ENCODE measurements at regions not wholly inside any gene's neighbourhood (a gene's known extent, or its start where the extent isn't known, plus 50 kb on each side); places are given as distances from the start of the nearest gene placed in this dataset.

DNA sequence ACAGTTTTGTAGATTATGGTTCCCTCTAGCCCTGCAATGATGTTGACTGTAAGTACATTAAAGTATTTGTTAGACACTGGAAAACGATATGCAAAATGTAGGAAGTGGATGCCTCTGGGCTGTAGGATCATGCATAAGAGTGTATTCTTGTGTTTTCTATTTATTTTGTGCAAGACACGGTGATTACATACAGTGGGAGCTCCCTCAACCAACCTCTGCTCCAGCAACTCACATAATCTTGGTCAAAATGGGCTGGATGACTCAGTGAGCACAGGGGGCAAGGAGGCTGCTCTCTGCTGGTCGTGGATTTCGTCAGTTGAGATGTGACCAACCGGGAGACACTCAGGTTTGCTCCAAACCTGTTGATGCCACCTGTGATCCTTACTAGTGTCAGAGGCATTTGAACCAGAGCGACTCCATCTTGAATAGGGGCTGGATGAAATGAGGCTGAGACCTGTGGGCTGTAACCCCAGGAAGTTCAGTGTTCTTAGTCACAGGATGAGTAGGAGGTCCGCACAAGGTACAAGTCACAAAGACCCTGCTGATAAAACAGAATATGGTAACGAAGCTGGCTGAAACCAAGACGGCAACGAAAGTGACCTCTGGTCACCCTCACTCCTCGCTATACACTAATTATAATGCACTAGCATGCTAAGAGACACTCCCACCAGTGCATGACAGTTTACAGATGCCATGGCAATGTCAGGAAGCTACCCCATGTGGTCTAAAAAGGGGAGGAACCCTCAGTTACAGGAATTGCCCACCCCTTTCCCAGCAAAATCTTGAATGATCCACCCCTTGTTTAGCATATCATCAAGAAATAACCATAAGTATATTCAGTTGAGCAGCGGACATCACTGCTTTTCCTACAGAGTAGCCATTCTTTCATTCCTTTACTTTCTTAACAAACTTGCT, 56.4 kb upstream of the FAM20C start:
- Histone ChIP-seq H3K9me3 (ENCODE audit: control insufficient read depth in 2 of 2, low read length in 2 of 2) (no peaks in the 10 kb centered on the region), H3K36me3 (ENCODE audit: control insufficient read depth, insufficient read depth, low read length) (no peaks in the 10 kb centered on the region), H3K4me3 (ENCODE audit: low read depth, low read length) (no peak overlapping the region), H3K4me1 (ENCODE audit: control insufficient read depth, insufficient read depth, low read length, poor library complexity, severe bottlenecking) (no peaks in the 10 kb centered on the region), H3K27ac (ENCODE audit: insufficient read depth, low read length, poor library complexity, severe bottlenecking) (no peak overlapping the region), H3K27me3 (ENCODE audit: control insufficient read depth, insufficient read depth, low read length) (no peaks in the 10 kb centered on the region)
- H3K9me3 Mint-ChIP-seq: no peaks in the 10 kb centered on the region
- no peak overlapping the region for H3K27ac Mint-ChIP-seq
- no peak for ATAC-seq (ENCODE audit: low read depth in 2 of 2)
- H3K36me3 Mint-ChIP-seq: no peaks in the 10 kb centered on the region
- H3K4me1 Mint-ChIP-seq: peaks cover 0 to 2% (median 0%) of the 10 kb centered on the region in 4 donors
- DNase-seq: no peak
- H3K27me3 Mint-ChIP-seq: peaks cover 4% of the 10 kb centered on the region
- no peak overlapping the region for H3K4me3 Mint-ChIP-seq

DNA sequence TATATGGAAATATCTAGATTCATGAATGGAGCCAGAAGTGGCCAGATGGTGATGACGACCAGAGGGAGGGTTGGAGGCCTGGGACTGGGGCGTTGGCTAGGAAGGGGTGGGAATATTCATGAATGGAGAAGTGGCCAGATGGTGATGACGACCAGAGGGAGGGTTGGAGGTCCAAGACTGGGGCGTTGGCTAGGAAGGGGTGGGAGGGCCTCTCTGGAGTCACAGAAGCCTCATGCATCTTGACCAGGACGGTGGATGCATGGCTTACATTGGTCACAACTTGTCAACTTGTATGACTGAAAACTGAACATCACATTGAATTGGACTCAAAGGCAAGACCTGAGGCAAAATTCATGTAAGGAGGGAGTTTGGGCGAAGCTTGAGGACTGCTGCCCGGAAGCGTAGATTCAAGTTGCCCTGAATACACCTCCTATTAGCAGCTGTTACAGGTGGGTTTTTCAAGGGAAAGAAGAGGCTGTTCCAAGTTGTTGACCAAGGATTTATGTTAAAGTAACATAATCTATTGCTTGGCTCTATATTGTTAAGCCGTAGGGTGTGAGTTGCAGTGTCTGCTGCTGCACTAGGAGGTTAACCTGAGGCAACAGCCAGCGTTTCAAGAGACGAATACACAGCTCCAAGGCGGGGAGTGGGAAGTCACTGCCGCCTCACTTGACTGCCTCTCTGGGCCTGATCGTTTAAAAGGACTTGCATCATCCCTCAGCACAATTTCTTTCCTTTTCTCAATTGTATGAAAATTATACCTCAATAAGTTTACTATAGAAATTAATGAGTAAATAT, 55.1 kb upstream of the FAM20C start:
- no peak for ATAC-seq (ENCODE audit: low read depth in 2 of 2)
- no peaks in the 10 kb centered on the region for H3K36me3 ChIP-seq (ENCODE audit: control insufficient read depth, insufficient read depth, low read length)
- Mint-ChIP-seq H3K9me3 (no peaks in the 10 kb centered on the region), H3K27ac (no peak overlapping the region), H3K4me3 (no peak overlapping the region), H3K36me3 (no peaks in the 10 kb centered on the region), H3K4me1 (peaks cover 0 to 2% (median 0%) of the 10 kb centered on the region in 4 donors), H3K27me3 (peaks cover 4% of the 10 kb centered on the region)
- H3K4me1 ChIP-seq (ENCODE audit: control insufficient read depth, insufficient read depth, low read length, poor library complexity, severe bottlenecking): no peaks in the 10 kb centered on the region
- no peak overlapping the region for H3K27ac ChIP-seq (ENCODE audit: insufficient read depth, low read length, poor library complexity, severe bottlenecking)
- H3K9me3 ChIP-seq (ENCODE audit: control insufficient read depth in 2 of 2, low read length in 2 of 2): no peaks in the 10 kb centered on the region
- no peak overlapping the region for H3K4me3 ChIP-seq (ENCODE audit: low read depth, low read length)
- DNase-seq: no peak
- no peaks in the 10 kb centered on the region for H3K27me3 ChIP-seq (ENCODE audit: control insufficient read depth, insufficient read depth, low read length)

DNA sequence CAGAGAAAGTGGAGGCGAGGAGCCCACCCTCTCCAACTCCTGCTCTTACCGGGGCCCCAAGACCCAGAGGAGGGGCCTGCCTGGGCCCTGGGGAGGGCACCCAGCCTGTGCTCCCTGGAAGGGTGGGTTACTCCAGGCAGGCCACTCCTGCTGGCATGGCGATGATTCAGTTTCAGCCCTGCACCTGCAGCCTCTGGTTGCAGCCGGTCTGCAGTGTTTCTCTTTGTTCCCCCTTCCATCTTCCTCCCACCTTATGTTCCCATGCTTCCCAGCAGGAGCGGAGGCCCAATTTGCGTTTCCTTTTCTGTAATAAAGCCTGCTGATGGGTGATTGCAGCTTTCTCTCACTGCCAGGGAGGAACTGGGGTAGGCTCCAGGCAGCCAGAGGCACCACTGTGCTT, 53.2 kb upstream of the FAM20C start:
- Mint-ChIP-seq H3K27me3 (peaks cover 4% of the 10 kb centered on the region), H3K27ac (no peak overlapping the region)

DNA sequence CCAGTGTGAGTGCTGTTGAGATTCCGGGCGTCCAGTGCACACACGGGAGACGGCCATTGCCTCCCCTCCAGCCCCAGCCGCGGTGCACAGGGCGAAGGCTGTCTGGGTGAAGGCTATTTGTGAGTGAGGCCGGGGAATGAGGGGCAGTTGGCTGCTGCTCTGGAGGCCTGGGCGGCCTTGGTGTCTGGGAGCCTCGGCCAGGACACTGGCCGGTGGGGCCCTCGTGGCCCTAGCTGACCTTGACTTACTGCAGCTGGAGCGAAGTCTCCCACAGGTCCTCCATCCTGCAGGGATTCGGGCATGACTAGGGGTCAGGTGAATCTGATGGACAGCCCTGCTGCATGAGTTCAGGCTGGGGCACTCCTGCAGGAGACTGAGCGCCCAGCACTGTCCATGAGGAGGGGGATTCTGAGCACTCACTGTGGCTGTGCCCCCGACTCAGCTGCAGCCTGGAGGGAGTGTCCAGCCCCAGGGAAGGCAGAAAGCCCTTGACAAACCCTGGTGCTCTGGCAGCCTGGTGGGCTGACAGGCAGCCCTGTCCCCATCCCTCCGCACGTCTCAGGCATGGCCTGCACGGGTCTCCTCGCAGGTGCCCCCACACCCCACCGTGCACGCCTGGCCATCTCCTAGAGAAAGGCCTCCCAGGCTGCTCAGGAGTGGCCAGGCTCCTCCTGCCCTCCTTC, 52.7 kb upstream of the FAM20C start:
- Mint-ChIP-seq H3K4me1 (peaks cover 0 to 2% (median 0%) of the 10 kb centered on the region in 4 donors), H3K27ac (no peak overlapping the region), H3K4me3 (no peak overlapping the region), H3K9me3 (no peaks in the 10 kb centered on the region), H3K36me3 (no peaks in the 10 kb centered on the region), H3K27me3 (peaks cover 4% of the 10 kb centered on the region)
- no peak overlapping the region for H3K27ac ChIP-seq (ENCODE audit: insufficient read depth, low read length, poor library complexity, severe bottlenecking)
- H3K4me3 ChIP-seq (ENCODE audit: low read depth, low read length): no peak overlapping the region
- no peaks in the 10 kb centered on the region for H3K27me3 ChIP-seq (ENCODE audit: control insufficient read depth, insufficient read depth, low read length)
- no peaks in the 10 kb centered on the region for H3K4me1 ChIP-seq (ENCODE audit: control insufficient read depth, insufficient read depth, low read length, poor library complexity, severe bottlenecking)
- DNase-seq (no peak), ATAC-seq (ENCODE audit: low read depth in 2 of 2) (no peak)
- H3K9me3 ChIP-seq (ENCODE audit: control insufficient read depth in 2 of 2, low read length in 2 of 2): no peaks in the 10 kb centered on the region
- no peaks in the 10 kb centered on the region for H3K36me3 ChIP-seq (ENCODE audit: control insufficient read depth, insufficient read depth, low read length)

More for the DNA sequence above, 53.2 kb upstream of the FAM20C start:
- H3K36me3 Mint-ChIP-seq: no peaks in the 10 kb centered on the region
- no peaks in the 10 kb centered on the region for H3K27me3 ChIP-seq (ENCODE audit: control insufficient read depth, insufficient read depth, low read length)
- H3K4me3 Mint-ChIP-seq: no peak overlapping the region
- ATAC-seq (ENCODE audit: low read depth in 2 of 2) (no peak), DNase-seq (no peak)
- H3K9me3 Mint-ChIP-seq: no peaks in the 10 kb centered on the region
- no peaks in the 10 kb centered on the region for H3K4me1 ChIP-seq (ENCODE audit: control insufficient read depth, insufficient read depth, low read length, poor library complexity, severe bottlenecking)
- H3K36me3 ChIP-seq (ENCODE audit: control insufficient read depth, insufficient read depth, low read length): no peaks in the 10 kb centered on the region
- H3K9me3 ChIP-seq (ENCODE audit: control insufficient read depth in 2 of 2, low read length in 2 of 2): no peaks in the 10 kb centered on the region
- no peak overlapping the region for H3K4me3 ChIP-seq (ENCODE audit: low read depth, low read length)
- peaks cover 0 to 2% (median 0%) of the 10 kb centered on the region in 4 donors for H3K4me1 Mint-ChIP-seq
- H3K27ac ChIP-seq (ENCODE audit: insufficient read depth, low read length, poor library complexity, severe bottlenecking): no peak overlapping the region

DNA sequence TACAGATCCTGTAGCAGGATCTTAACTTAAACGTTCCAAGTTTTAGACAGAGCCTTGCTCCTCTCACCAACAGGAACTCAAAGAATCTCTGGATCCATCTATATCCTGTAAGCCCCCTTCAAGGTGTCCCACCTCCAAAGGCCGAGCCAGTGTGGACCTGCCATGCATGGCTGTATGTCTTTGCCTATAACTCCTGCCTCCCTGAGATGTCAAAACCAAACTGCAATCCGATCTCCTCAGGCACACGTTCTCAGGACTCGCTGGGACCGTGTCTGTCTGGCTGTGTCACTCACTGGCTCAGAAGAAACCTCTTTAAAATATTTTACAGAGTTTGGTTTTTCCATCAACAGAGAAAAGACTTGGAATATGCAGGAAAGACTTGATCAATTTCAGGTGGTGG, 51.4 kb upstream of the FAM20C start:
- Mint-ChIP-seq H3K27ac (no peak overlapping the region), H3K36me3 (no peaks in the 10 kb centered on the region), H3K27me3 (peaks cover 7% of the 10 kb centered on the region), H3K4me3 (no peak overlapping the region), H3K9me3 (no peaks in the 10 kb centered on the region), H3K4me1 (peaks cover 0 to 2% (median 0%) of the 10 kb centered on the region in 4 donors)
- DNase-seq (no peak), ATAC-seq (ENCODE audit: low read depth in 2 of 2) (no peak)
- H3K27me3 ChIP-seq (ENCODE audit: control insufficient read depth, insufficient read depth, low read length): no peaks in the 10 kb centered on the region
- no peaks in the 10 kb centered on the region for H3K9me3 ChIP-seq (ENCODE audit: control insufficient read depth in 2 of 2, low read length in 2 of 2)
- no peak overlapping the region for H3K27ac ChIP-seq (ENCODE audit: insufficient read depth, low read length, poor library complexity, severe bottlenecking)
- no peak overlapping the region for H3K4me3 ChIP-seq (ENCODE audit: low read depth, low read length)
- no peaks in the 10 kb centered on the region for H3K4me1 ChIP-seq (ENCODE audit: control insufficient read depth, insufficient read depth, low read length, poor library complexity, severe bottlenecking)
- no peaks in the 10 kb centered on the region for H3K36me3 ChIP-seq (ENCODE audit: control insufficient read depth, insufficient read depth, low read length)

DNA sequence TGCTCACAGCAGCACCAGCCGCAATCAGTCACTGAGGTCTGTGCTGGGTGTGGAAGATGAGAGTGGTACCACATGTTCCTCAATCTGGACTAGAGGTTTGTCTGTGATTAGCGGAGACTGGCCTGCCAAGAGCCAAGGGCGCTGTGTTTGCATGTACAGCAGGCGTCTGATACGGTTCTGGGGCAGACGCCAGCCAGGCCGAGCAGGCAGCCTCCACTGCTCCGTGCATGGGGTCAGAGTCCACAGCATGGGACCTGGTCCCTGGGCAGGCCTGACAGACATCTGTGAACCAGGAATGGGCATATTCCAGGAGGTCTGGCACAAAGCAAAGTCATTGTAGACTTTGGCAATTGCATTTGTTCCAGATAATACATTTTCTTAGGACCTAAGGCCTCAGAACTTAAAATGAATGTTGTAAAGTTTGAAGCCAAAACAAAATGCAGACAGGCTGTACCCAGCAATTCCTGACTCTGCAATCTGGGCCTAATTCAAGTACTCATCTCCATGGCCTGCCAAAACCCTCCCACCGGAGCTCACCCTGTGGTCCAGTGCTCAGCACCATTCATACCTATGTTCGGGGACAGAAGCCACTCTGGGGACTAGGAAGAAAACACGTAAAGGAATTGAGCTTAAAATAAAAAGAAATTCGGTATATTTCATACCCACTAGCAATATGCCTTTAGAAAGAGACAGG, 50.0 kb upstream of the FAM20C start:
- Histone ChIP-seq H3K9me3 (ENCODE audit: control insufficient read depth in 2 of 2, low read length in 2 of 2) (no peaks in the 10 kb centered on the region), H3K4me3 (ENCODE audit: low read depth, low read length) (no peak overlapping the region), H3K36me3 (ENCODE audit: control insufficient read depth, insufficient read depth, low read length) (no peaks in the 10 kb centered on the region), H3K4me1 (ENCODE audit: control insufficient read depth, insufficient read depth, low read length, poor library complexity, severe bottlenecking) (no peaks in the 10 kb centered on the region), H3K27me3 (ENCODE audit: control insufficient read depth, insufficient read depth, low read length) (no peaks in the 10 kb centered on the region), H3K27ac (ENCODE audit: insufficient read depth, low read length, poor library complexity, severe bottlenecking) (no peak overlapping the region)
- Mint-ChIP-seq H3K9me3 (no peaks in the 10 kb centered on the region), H3K4me3 (peak overlapping the region in 1 of 4 donors; percentile 16), H3K27ac (no peak overlapping the region), H3K27me3 (peaks cover 8% of the 10 kb centered on the region), H3K4me1 (no peaks in the 10 kb centered on the region), H3K36me3 (peaks cover 3% of the 10 kb centered on the region)
- ATAC-seq (ENCODE audit: low read depth in 2 of 2): no peak
- no peak for DNase-seq

All from CD4-positive, CD25-positive, alpha-beta regulatory T cell (primary cell).